GM12878 (cell line): ENCODE measurements at regions not wholly inside any gene's neighbourhood (a gene's known extent, or its start where the extent isn't known, plus 50 kb on each side); places are given as distances from the start of the nearest gene placed in this dataset.

Experiments used
- ATAC-seq: fragments of 200-7000 bp; cut with Tn5 transposase; 3 replicates; pipeline ENCODE4 v1.9.1; 2020; ENCODE audit warnings: mild to moderate bottlenecking, moderate library complexity
- BruUV-seq: library from RNA; stranded (reverse); fragments of 400-500 nt; replicated peaks from 2 replicates; lab custom pipeline; 2021; lab: Mats Ljungman, UMichigan
- CTCF ChIA-PET: fragments of 300-600 bp; sonication (Branson Sonifier 250); formaldehyde crosslinking; extraction: SDS; loops from one replicate; lab custom pipeline; 2021; ENCODE audit warnings: inconsistent platforms; lab: Yijun Ruan, JAX
- POLR2A ChIA-PET: fragments of 350-600 bp; formaldehyde crosslinking; extraction: SDS; loops from one replicate; lab custom pipeline; 2021; ENCODE audit warnings: inconsistent platforms; lab: Charles Lee
- RAD21 ChIA-PET: fragments of 300-600 bp; sonication (Branson Sonifier 250); formaldehyde crosslinking; loops from one replicate; lab custom pipeline; 2023; ENCODE audit warnings: antibody characterized with exemption; ENCODE audit not compliant: unreplicated experiment; lab: Charles Lee
- SMC1A ChIA-PET: fragments of 300-600 bp; sonication (Branson Sonifier 250); formaldehyde crosslinking; loops from one replicate; lab custom pipeline; 2023; ENCODE audit not compliant: unreplicated experiment, uncharacterized antibody; lab: Charles Lee
- DNase-seq: peaks from one replicate; pipeline ENCODE4 v3.0.0-alpha.2; 2011; ENCODE audit warnings: low read depth, low spot score
- FAIRE-seq: peaks from 3 replicates; lab custom pipeline; 2011; peaks lifted over from hg19 to GRCh38; lab: Jason Lieb, UNC
- H2AFZ ChIP-seq: 2 replicates; pipeline ENCODE4 v1.6.0; 2011; ENCODE audit warnings: low read depth, low read length, control low read depth; ENCODE audit not compliant: control insufficient read depth
- H3K27ac ChIP-seq: 2 replicates; pipeline ENCODE4 v1.5.1; 2011; ENCODE audit warnings: control low read depth; ENCODE audit not compliant: control insufficient read depth, insufficient read depth
- H3K27me3 ChIP-seq, 2 experiments: replicated peaks in 1 of 2; 2 replicates each; pipeline versions ENCODE4 v1.6.0 to v1.6.1; 2011; ENCODE audit warnings: low read length in 1 of 2; ENCODE audit not compliant: control insufficient read depth in 2 of 2, insufficient read depth in 2 of 2
- H3K36me3 ChIP-seq, 2 experiments: 2 replicates each; pipeline ENCODE4 v1.5.1; 2011; ENCODE audit warnings: low read length in 1 of 2; ENCODE audit not compliant: control insufficient read depth in 2 of 2, insufficient read depth in 2 of 2
- H3K4me1 ChIP-seq: 2 replicates; pipeline ENCODE4 v1.6.1; 2011; ENCODE audit warnings: mild to moderate bottlenecking, low read length, moderate library complexity, mixed read lengths; ENCODE audit not compliant: control insufficient read depth, insufficient read depth
- H3K4me2 ChIP-seq: 2 replicates; pipeline ENCODE4 v1.6.0; 2011; ENCODE audit warnings: control low read depth; ENCODE audit not compliant: control insufficient read depth, insufficient read depth
- H3K4me3 ChIP-seq: fragments of 200-600 bp; sonication (generic); 2 replicates; pipeline ENCODE4 v1.5.1; 2016
- H3K79me2 ChIP-seq: 2 replicates; pipeline ENCODE4 v1.6.0; 2011; ENCODE audit warnings: low read length; ENCODE audit not compliant: control insufficient read depth, insufficient read depth
- H3K9ac ChIP-seq: 2 replicates; pipeline ENCODE4 v1.8.0; 2011; ENCODE audit warnings: low read length, control low read depth, mixed read lengths; ENCODE audit not compliant: control insufficient read depth, insufficient read depth
- H3K9me3 ChIP-seq: replicated peaks from 3 replicates; pipeline ENCODE4 v1.5.1; 2011; ENCODE audit warnings: mild to moderate bottlenecking, low read length; ENCODE audit not compliant: control insufficient read depth, insufficient read depth
- H4K20me1 ChIP-seq: 2 replicates; pipeline ENCODE4 v1.6.0; 2011; ENCODE audit not compliant: control insufficient read depth, insufficient read depth
- DPF2 ChIP-seq: fragments of 450-650 bp; IDR thresholded peaks from 2 replicates; pipeline ENCODE4 v1.6.1; 2017; ENCODE audit warnings: mild to moderate bottlenecking
- MYB ChIP-seq: fragments of 150-350 bp; IDR thresholded peaks from 2 replicates; pipeline ENCODE4 v1.6.1; 2014; ENCODE audit warnings: mild to moderate bottlenecking, low read depth, low read length, borderline replicate concordance
- NBN ChIP-seq: fragments of 450-650 bp; IDR thresholded peaks from 2 replicates; pipeline ENCODE4 v1.6.1; 2016
- RB1 ChIP-seq: fragments of 450-650 bp; formaldehyde crosslinking; IDR thresholded peaks from 2 replicates; pipeline ENCODE4 v1.6.1; 2017; ENCODE audit warnings: mild to moderate bottlenecking, borderline replicate concordance
- RELA ChIP-seq: fragments of 450-650 bp; IDR thresholded peaks from 2 replicates; pipeline ENCODE4 v1.8.0; 2014; ENCODE audit warnings: borderline replicate concordance; ENCODE audit not compliant: partially characterized antibody
- SMAD1 ChIP-seq: fragments of 450-650 bp; IDR thresholded peaks from 2 replicates; pipeline ENCODE4 v1.6.1; 2018; ENCODE audit warnings: mild to moderate bottlenecking, low read depth; ENCODE audit not compliant: partially characterized antibody
- SMC3 ChIP-seq: IDR thresholded peaks from 2 replicates; pipeline ENCODE4 v1.6.1; 2011; ENCODE audit warnings: low read length, improper control_type of control experiment, borderline replicate concordance
- STAT3 ChIP-seq: IDR thresholded peaks from 2 replicates; pipeline ENCODE4 v1.6.1; 2011; ENCODE audit warnings: low read depth, low read length, improper control_type of control experiment
- TBL1XR1 ChIP-seq: IDR thresholded peaks from 2 replicates; pipeline ENCODE4 v1.6.1; 2012; ENCODE audit warnings: low read depth, low read length, improper control_type of control experiment
- WGBS: methylation state at CpG from one replicate; pipeline ENCODE4 v1.1.6; 2016; ENCODE audit warnings: low lambda C conversion rate; ENCODE audit not compliant: insufficient replicate concordance, insufficient coverage; ENCODE audit errors: missing lambda C conversion rate; 5-methylcytosine and 5-hydroxymethylcytosine counted together
- in situ Hi-C: fragments of 300-500 bp; cut with MboI; formaldehyde crosslinking; loops from 9 replicates; pipeline ENCODE4 v1.14.3; 2018; ENCODE audit warnings: mixed read lengths
- intact Hi-C: fragments of 100-400 bp; cut with micrococcal nuclease; formaldehyde crosslinking; loops from one replicate; pipeline ENCODE4 v1.14.2; 2022; ENCODE audit not compliant: unreplicated experiment
- TF ChIP-seq, protein P1 (sequence below): IDR thresholded peaks from 2 replicates; pipeline ENCODE4 v1.6.1; 2012; ENCODE audit warnings: low read length, inconsistent platforms
- TF ChIP-seq, protein P2 (sequence below): IDR thresholded peaks from 2 replicates; pipeline ENCODE4 v1.6.1; 2011; ENCODE audit warnings: borderline replicate concordance, low read depth, mild to moderate bottlenecking, moderate library complexity, low read length; ENCODE audit not compliant: insufficient read depth, poor library complexity, severe bottlenecking
- TF ChIP-seq, protein P3 (sequence below): fragments of 450-650 bp; formaldehyde crosslinking; IDR thresholded peaks from 2 replicates; pipeline ENCODE4 v1.5.0; 2022; ENCODE audit warnings: mild to moderate bottlenecking, missing genetic modification characterization
- TF ChIP-seq, protein P4 (sequence below): fragments of 450-650 bp; IDR thresholded peaks from 2 replicates; pipeline ENCODE4 v1.6.1; 2017; ENCODE audit warnings: mild to moderate bottlenecking, moderate library complexity

DNA sequence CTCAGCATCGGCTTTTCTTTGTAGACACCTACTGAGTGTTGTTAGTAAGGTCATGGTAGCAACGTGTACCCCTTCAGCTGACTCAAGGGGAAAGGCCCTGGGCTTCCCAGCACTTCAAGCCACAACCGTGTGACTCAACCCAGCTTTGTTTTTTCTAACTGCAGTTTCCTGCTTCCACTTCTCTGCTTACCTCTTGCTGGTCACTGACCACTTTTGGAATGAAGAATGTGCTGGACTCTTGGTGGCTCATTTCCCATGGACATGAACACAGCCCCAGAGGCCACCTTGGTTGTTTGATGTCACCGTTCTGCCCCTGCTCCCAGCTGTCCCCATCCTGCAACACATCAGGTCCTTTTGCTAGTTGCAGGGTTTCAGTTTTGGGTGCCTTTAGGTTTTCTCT, 69.5 kb upstream of the ZNF438 start:
- Histone ChIP-seq H3K36me3 (no peaks in the 10 kb centered on the region), H3K27me3 (no peaks in the 10 kb centered on the region), H2AFZ (peak overlapping the region; percentile 90), H3K4me1 (peaks cover 14% of the 10 kb centered on the region), H4K20me1 (no peaks in the 10 kb centered on the region), H3K79me2 (no peaks in the 10 kb centered on the region), H3K9me3 (no peaks in the 10 kb centered on the region), H3K27ac (no peak overlapping the region; the same call in 1 of the 2 replicates), H3K4me3 (no peak overlapping the region), H3K4me2 (peak overlapping the region; percentile 64; the same call in 1 of the 2 replicates), H3K9ac (no peak overlapping the region)
- ChIA-PET POLR2A (interaction anchor here (0.6 to 1.7 kb wide), 4 partner anchors 8 to 36 kb away, joined by 3 to 7 read pairs (median 4); no protein-coding TSS in a partner anchor), CTCF (interaction anchor here (1.3 kb wide), 1 partner anchor 373 kb away, joined by 3 read pairs; no protein-coding TSS in a partner anchor), SMC1A (interaction anchor here (0.6 to 4.4 kb wide), 13 partner anchors 11 to 364 kb away, joined by 3 to 41 read pairs (median 5); partner anchors contain the start of gene ZNF438), RAD21 (interaction anchor here (0.9 to 2.3 kb wide), 7 partner anchors 10 to 390 kb away, joined by 3 to 11 read pairs (median 6); partner anchors contain the start of gene ZNF438)
- FAIRE-seq, result no peak
- WGBS, result 0% methylated on average over 4 of the region's 4 CpGs
- no TSS peak for BruUV-seq
- DNase-seq, result peak; percentile 59
- peak; percentile 91 for ATAC-seq
- intact Hi-C loops, result loop anchor here (5.0 kb wide), 1 partner anchor 216 kb away; the partner anchor contains the start of gene ZEB1
- in situ Hi-C loops, result no loop called here
- TF ChIP-seq, protein P1, sequence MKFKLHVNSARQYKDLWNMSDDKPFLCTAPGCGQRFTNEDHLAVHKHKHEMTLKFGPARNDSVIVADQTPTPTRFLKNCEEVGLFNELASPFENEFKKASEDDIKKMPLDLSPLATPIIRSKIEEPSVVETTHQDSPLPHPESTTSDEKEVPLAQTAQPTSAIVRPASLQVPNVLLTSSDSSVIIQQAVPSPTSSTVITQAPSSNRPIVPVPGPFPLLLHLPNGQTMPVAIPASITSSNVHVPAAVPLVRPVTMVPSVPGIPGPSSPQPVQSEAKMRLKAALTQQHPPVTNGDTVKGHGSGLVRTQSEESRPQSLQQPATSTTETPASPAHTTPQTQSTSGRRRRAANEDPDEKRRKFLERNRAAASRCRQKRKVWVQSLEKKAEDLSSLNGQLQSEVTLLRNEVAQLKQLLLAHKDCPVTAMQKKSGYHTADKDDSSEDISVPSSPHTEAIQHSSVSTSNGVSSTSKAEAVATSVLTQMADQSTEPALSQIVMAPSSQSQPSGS, result peak; percentile 52; the same call in 1 of the 2 replicates
- no peak for TF ChIP-seq TBL1XR1
- TF ChIP-seq DPF2, result peak; percentile 74; the same call in 1 of the 2 replicates
- TF ChIP-seq STAT3, result 0 out of 2 replicates have a peak, but pooled peaks have one; percentile 24
- TF ChIP-seq RB1, result no peak
- peak; percentile 67 for TF ChIP-seq RELA
- TF ChIP-seq NBN, result peak; percentile 58; the same call in 1 of the 2 replicates
- TF ChIP-seq, protein P2, sequence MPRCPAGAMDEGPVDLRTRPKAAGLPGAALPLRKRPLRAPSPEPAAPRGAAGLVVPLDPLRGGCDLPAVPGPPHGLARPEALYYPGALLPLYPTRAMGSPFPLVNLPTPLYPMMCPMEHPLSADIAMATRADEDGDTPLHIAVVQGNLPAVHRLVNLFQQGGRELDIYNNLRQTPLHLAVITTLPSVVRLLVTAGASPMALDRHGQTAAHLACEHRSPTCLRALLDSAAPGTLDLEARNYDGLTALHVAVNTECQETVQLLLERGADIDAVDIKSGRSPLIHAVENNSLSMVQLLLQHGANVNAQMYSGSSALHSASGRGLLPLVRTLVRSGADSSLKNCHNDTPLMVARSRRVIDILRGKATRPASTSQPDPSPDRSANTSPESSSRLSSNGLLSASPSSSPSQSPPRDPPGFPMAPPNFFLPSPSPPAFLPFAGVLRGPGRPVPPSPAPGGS, result peak; percentile 62
- no peak for TF ChIP-seq SMAD1
- no peak for TF ChIP-seq MYB
- TF ChIP-seq, protein P3, sequence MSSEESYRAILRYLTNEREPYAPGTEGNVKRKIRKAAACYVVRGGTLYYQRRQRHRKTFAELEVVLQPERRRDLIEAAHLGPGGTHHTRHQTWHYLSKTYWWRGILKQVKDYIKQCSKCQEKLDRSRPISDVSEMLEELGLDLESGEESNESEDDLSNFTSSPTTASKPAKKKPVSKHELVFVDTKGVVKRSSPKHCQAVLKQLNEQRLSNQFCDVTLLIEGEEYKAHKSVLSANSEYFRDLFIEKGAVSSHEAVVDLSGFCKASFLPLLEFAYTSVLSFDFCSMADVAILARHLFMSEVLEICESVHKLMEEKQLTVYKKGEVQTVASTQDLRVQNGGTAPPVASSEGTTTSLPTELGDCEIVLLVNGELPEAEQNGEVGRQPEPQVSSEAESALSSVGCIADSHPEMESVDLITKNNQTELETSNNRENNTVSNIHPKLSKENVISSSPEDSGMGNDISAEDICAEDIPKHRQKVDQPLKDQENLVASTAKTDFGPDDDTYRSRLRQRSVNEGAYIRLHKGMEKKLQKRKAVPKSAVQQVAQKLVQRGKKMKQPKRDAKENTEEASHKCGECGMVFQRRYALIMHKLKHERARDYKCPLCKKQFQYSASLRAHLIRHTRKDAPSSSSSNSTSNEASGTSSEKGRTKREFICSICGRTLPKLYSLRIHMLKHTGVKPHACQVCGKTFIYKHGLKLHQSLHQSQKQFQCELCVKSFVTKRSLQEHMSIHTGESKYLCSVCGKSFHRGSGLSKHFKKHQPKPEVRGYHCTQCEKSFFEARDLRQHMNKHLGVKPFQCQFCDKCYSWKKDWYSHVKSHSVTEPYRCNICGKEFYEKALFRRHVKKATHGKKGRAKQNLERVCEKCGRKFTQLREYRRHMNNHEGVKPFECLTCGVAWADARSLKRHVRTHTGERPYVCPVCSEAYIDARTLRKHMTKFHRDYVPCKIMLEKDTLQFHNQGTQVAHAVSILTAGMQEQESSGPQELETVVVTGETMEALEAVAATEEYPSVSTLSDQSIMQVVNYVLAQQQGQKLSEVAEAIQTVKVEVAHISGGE, result no peak
- TF ChIP-seq, protein P4, sequence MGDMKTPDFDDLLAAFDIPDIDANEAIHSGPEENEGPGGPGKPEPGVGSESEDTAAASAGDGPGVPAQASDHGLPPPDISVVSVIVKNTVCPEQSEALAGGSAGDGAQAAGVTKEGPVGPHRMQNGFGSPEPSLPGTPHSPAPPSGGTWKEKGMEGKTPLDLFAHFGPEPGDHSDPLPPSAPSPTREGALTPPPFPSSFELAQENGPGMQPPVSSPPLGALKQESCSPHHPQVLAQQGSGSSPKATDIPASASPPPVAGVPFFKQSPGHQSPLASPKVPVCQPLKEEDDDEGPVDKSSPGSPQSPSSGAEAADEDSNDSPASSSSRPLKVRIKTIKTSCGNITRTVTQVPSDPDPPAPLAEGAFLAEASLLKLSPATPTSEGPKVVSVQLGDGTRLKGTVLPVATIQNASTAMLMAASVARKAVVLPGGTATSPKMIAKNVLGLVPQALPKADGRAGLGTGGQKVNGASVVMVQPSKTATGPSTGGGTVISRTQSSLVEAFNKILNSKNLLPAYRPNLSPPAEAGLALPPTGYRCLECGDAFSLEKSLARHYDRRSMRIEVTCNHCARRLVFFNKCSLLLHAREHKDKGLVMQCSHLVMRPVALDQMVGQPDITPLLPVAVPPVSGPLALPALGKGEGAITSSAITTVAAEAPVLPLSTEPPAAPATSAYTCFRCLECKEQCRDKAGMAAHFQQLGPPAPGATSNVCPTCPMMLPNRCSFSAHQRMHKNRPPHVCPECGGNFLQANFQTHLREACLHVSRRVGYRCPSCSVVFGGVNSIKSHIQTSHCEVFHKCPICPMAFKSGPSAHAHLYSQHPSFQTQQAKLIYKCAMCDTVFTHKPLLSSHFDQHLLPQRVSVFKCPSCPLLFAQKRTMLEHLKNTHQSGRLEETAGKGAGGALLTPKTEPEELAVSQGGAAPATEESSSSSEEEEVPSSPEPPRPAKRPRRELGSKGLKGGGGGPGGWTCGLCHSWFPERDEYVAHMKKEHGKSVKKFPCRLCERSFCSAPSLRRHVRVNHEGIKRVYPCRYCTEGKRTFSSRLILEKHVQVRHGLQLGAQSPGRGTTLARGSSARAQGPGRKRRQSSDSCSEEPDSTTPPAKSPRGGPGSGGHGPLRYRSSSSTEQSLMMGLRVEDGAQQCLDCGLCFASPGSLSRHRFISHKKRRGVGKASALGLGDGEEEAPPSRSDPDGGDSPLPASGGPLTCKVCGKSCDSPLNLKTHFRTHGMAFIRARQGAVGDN, result peak; percentile 64; the same call in 1 of the 2 replicates
- TF ChIP-seq SMC3, result 0 out of 2 replicates have a peak, but pooled peaks have one; percentile 12
